K562 (cell line): ENCODE measurements at regions not wholly inside any gene's neighbourhood (a gene's known extent, or its start where the extent isn't known, plus 50 kb on each side); places are given as distances from the start of the nearest gene placed in this dataset.

Source experiments
- CTCF ChIP-seq, 3 experiments: IDR thresholded peaks in 2 of 3; conservative IDR thresholded peaks in 1 of 3; 2 replicates each; pipeline ENCODE4 v1.5.1; 2011 to 2012; ENCODE audit warnings: low read length in 3 of 3, mild to moderate bottlenecking in 3 of 3, control low read depth in 2 of 3, improper control_type of control experiment in 1 of 3, inconsistent platforms in 1 of 3, low read depth in 1 of 3, mixed read lengths in 1 of 3, moderate library complexity in 1 of 3; ENCODE audit not compliant: insufficient read depth in 2 of 3
- E2F3 ChIP-seq: fragments of 250-450 bp; sonication (Bioruptor Pico); IDR thresholded peaks from 2 replicates; pipeline ENCODE4 v1.4.0; 2020; ENCODE audit warnings: mild to moderate bottlenecking
- MXI1 ChIP-seq: IDR thresholded peaks from 2 replicates; pipeline ENCODE4 v1.6.1; 2011; ENCODE audit warnings: low read depth, mild to moderate bottlenecking, improper control_type of control experiment, low read length
- PHF8 ChIP-seq: fragments of 200-600 bp; sonication (generic); IDR thresholded peaks from 2 replicates; pipeline ENCODE4 v1.6.1; 2012; ENCODE audit warnings: mixed run types, mild to moderate bottlenecking, inconsistent platforms, low read length, moderate library complexity, borderline replicate concordance
- POLR2A ChIP-seq: fragments of 450-650 bp; conservative IDR thresholded peaks from 2 replicates; pipeline ENCODE4 v1.6.1; 2016
- TCF3 ChIP-seq: sonication (generic); formaldehyde crosslinking; IDR thresholded peaks from 2 replicates; pipeline ENCODE4 v1.4.0; 2020; ENCODE audit warnings: mild to moderate bottlenecking, missing genetic modification reagents
- ZFP91 ChIP-seq: sonication (generic); formaldehyde crosslinking; IDR thresholded peaks from 2 replicates; pipeline ENCODE4 v1.8.0; 2022; ENCODE audit warnings: mild to moderate bottlenecking, missing genetic modification reagents
- ZFPM2 ChIP-seq: fragments of 250-450 bp; sonication (Bioruptor Pico); IDR thresholded peaks from 2 replicates; pipeline ENCODE4 v1.5.1; 2022; ENCODE audit warnings: mild to moderate bottlenecking
- TF ChIP-seq, protein P1 (sequence below): sonication (generic); formaldehyde crosslinking; IDR thresholded peaks from 2 replicates; pipeline ENCODE4 v1.8.1; 2023; ENCODE audit warnings: mild to moderate bottlenecking, missing genetic modification reagents

DNA sequence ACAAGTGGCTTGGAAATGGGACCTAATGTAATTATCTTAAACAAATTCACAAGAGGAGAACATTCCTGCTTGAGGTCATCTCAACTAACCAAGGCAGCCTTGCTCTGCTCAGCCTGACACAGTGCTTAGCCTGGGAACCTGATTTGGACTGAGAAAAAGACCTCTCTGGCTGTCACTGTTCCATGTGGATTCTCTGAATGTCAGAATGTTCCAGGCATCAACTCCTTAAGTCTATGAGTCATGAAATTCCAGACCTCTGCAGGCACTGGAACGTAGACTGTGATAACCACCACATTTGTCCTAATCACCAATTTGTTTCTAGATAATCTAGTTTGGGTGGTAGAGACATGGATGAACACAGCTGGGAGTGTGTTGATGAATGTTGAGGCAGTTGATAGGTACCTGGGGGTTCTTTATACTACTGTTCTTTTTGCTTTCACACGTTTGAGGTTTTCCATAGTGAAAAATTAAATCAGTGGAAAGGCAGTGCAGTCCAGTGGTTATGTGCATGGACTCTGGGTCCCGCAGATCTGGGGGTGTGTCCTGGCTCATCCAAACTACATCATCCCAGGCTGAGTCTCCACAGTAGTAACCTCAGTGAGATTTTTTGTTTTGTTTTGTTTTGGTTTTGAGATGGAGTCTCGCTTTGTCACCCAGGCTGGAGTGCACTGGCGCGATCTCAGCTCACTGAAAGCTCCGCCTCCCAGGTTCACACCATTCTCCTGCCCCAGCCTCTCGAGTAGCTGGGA, 269.6 kb downstream of the MN1 start:
- TF ChIP-seq ZFP91 (CRISPR knock-in tag) (no peak), ZFPM2 (CRISPR knock-in tag) (no peak), MXI1 (no peak), PHF8 (no peak), POLR2A (no peak), TCF3 (CRISPR knock-in tag) (no peak), E2F3 (CRISPR knock-in tag) (no peak), CTCF (IDR thresholded peaks at IDR 0.05 in 2 of 3, conservative IDR thresholded peaks at IDR 0.05 in 1 of 3; ENCODE audit: insufficient read depth in 2 of 3, low read depth in 1 of 3, low read length in 3 of 3) (no peak)
- TF ChIP-seq, protein P1, sequence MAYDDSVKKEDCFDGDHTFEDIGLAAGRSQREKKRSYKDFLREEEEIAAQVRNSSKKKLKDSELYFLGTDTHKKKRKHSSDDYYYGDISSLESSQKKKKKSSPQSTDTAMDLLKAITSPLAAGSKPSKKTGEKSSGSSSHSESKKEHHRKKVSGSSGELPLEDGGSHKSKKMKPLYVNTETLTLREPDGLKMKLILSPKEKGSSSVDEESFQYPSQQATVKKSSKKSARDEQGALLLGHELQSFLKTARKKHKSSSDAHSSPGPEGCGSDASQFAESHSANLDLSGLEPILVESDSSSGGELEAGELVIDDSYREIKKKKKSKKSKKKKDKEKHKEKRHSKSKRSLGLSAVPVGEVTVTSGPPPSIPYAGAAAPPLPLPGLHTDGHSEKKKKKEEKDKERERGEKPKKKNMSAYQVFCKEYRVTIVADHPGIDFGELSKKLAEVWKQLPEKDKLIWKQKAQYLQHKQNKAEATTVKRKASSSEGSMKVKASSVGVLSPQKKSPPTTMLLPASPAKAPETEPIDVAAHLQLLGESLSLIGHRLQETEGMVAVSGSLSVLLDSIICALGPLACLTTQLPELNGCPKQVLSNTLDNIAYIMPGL (CRISPR knock-in tag): no peak
